IPS-NIHi11 (cell line): ENCODE measurements at regions not wholly inside any gene's neighbourhood (a gene's known extent, or its start where the extent isn't known, plus 50 kb on each side); places are given as distances from the start of the nearest gene placed in this dataset.

Experiments used
- DNase-seq: peaks from one replicate; pipeline ENCODE4 v3.0.0; 2012; ENCODE audit warnings: mixed read lengths, low spot score

DNA sequence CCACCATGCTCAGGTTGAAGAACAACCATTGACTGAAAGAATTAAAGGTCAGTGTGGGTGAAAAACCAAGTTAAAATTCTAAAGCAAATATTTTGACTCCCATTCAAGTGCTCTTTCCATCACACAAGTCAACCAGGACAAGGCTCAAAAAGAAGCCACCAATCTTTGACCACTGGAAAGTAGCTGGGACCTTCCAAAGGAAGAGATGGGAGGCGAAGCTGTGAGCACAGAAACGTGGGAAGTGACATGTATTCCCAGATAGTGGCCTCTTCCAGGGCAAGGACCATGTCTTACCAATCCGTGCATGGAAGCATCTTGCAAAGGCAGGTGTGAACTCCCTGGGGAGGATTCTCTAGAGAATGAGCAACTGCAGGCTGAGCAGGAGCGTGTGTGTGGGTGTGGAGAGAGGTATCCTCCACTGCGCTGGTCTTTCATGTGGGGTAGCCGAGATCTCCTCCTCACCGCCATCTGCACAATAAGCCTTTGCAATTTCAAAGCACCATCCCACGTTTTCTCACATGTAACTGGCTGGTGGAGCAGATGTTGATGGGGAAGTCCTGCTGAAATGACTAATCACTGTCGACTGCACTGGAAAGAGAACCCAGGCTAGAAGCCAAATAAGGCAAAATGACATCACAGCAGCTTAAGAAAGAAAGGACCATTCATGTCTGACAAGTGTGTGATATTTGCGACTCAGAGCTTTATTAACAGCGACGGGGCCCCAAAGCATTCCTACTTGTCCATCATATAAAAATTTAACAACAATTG lies 189.4 kb upstream of the RREB1 start:
- no peak for DNase-seq

DNA sequence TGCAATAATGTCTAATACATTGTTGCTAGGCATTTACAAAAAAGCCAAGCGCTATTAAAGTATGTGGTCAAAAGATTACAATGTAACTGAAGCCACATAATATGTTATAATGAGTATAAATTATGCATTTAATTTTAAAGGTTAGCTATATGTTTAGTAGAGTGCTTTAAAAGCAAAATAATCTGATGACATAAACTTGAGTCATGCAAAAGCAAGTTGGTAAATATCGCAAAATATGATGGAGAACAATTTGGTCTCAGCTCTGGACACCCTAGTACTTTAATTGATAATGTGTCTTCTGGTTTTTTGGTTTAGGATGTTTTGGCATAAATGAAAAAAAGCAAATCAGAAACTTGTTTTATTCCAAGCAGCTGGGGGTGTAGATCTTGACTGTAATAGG lies 188.6 kb upstream of the RREB1 start:
- no peak for DNase-seq

- no peak for DNase-seq
Measured at GRCh38 chr6:6920114-6920986, 187.4 kb upstream of the RREB1 start.

- no peak for DNase-seq
Measured at GRCh38 chr6:6920987-6921313, 186.8 kb upstream of the RREB1 start.

DNA sequence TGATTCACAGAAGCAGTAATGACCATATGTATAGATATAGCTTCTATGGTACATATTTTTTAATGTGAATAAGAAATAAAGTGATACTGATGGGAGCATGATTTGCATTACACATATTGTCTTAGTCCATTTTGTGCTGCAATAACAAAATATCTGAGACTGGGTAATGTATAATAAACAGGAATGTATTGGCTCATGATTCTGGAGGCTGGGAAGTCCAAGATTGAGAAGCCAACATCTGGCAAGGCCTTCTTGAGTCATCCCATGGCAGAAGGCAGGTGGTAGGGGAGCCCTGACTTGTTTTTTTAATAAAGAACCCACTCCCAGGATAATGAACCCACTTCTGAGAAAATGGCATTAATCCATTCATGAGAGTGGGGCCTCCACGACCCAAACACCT lies 185.6 kb upstream of the RREB1 start:
- no peak for DNase-seq

GRCh38 chr6:6923605-6924004 lies 184.2 kb upstream of the RREB1 start:
- no peak for DNase-seq

- no peak for DNase-seq
Measured at GRCh38 chr6:6924708-6925107, 183.1 kb upstream of the RREB1 start.

DNA sequence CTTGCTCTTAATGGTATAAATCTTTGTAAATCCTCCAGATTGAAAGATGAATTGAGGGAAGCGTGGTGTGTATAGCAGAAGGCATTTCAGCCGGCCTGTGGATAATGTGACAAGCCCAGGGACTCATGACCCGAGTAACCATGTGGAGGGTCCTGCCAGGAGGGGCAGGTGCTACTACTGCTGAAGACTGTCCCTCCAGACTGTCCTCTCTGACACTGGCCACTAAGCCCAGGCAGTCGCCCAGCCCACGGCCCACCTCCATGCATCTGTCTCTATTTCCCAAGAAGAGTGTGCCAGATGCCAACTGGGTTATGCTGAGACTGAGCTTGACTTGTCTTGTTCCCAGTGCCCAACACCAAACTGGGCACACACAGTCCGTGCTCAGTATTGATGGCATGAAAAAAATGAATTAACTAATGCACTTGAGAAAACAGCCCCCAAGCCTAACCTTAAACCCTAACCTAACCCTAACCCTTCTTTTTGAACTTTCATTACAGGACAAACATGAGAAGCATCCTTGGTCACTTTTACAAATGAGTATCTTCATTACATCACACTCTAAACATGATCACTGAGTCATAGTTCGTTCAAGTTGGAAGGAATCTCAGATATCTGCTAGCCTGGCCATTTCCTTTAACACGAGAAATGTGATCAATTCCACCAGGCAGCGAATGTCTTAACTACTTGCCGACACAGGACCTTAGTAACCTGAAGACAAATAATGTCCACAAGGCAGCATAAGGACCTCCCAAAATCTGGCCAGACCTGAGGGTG lies 182.2 kb upstream of the RREB1 start:
- DNase-seq, result no peak

GRCh38 chr6:6926856-6927255 lies 180.9 kb upstream of the RREB1 start:
- DNase-seq, result no peak

DNA sequence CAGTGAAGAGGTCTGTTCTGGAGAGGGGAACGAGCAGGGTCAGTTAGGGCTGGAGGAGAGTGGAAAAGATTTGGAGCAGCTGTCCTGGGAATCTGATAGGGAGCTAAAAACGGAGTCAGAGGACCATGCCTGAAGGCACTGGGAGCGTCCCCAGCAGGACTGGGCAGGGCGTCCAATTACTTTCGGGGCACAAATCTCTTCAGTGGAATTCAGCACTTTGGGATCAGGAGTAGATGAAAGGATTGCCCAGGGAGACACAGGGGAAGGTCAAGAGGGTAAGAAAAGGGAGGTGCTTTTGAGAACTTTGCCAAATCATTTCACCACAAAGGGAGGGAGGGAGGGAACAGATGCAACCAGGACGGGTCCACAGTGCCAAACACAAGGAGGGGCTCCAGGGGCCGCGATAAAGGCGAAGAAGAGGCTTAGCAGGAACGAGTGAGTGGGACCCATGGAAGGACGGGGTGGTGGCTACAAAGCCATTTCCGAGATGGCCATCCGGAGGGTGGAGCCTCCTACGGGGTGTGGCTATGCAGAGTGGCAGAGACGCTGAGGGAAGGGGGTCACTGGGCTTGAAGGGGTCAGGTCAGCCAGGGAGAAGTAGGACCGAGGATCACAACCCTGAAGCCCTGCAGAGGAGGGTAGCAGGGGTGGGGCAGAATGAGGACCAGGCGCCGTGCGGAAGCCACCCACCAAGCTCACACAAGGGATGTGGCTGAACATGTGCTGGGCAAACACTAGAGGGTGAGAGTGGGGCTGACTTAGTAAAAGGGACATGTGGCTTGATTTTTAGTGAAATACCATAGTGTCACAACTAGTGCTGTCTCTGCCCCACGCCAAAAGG lies 180.0 kb upstream of the RREB1 start:
- peak; percentile 47 for DNase-seq

- no peak for DNase-seq
Measured at GRCh38 chr6:6930223-6930880, 177.4 kb upstream of the RREB1 start.

GRCh38 chr6:6931071-6932025 lies 176.4 kb upstream of the RREB1 start:
- no peak for DNase-seq

DNA sequence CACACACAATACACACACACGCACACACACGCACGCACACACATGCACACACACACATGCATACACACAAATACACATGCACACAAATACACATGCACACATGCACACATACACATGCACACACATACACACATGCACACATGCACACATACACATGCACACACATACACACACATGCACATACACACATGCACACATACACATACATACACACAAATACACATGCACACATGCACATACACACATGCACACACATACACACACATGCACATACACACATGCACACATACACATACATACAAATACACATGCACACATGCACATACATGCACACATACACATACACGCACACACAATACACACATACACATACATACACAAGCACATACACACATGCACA lies 175.4 kb upstream of the RREB1 start:
- DNase-seq, result no peak

GRCh38 chr6:6932968-6933367 lies 174.8 kb upstream of the RREB1 start:
- DNase-seq, result no peak

DNA sequence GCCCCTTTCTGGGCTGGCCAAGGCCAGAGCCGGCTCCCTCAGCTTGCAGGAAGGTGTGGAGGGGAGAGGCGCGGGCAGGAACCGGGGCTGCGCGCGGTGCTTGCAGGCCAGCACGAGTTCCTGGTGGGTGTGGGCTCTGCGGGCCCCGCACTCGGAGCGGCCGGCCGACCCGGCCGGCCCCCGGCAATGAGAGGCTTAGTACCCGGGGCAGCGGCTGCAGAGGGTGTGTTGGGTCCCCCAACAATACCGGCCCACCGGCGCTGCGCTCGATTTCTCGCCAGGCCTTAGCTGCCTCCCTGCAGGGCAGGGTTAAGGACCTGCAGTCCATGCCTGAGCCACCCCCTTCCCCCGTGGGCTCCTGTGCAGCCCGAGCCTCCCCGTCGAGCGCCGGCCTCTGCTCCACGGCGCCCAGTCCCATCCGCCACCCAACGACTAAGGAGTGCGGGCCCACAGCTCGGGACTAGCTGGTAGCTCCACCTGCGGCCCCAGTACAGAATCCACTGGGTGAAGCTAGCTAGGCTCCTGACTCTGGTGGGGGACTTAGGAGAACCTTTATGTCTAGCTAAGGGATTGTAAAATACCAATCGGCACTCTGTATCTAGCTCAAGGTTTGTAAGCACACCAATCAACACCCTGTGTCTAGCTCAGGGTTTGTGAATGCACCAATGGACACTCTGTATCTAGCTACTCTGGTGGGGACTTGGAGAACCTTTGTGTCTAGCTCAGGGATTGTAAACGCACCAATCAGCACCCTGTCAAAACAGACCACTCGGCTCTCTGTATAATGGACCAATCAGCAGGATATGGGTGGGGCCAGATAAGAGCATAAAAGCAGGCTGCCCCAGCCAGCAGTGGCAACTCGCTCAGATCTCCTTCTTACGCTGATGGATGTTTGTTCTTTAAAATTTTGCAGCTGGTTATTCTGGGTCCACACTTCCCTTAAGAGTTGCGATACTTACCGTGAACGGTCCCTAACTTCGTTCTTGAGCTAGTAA lies 167.4 kb upstream of the RREB1 start:
- no peak for DNase-seq

DNA sequence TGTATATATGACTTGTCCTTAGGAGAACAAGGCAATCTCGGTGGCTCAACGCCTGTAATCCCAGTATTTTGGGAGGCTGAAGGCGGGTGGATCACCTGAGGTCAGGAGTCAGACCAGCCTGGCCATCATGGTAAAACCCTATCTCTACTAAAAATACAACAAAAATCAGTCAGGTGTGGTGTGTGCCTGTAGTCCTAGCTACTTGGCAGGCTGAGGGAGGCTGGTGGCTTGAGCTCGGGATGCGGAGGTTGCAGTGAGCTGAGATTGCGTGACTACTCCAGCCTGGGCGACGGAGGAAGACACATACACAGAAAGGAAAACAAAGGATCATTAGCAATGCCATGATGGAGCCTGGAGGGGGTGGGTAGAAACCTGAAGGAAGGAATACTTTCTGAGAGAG lies 166.6 kb upstream of the RREB1 start:
- no peak for DNase-seq

DNA sequence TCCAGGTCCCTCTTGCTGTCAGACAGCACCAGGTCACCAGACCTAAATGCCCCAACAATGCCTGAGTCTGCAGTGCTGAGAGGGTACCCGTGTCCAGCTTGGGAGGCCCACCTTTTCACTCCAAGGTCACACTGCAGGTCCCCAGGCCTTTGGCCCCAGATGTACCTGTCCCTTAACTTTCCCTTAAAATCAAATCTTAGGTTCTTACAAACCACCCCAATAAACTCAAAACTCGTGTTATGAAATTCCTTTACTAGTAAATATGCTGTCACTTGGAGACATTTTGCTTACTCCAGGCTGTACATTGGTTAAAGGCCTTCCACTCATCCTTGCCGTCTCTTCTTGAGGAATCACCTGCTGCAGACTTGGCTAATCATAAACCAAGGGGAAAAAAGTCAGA lies 165.7 kb upstream of the RREB1 start:
- no peak for DNase-seq

DNA sequence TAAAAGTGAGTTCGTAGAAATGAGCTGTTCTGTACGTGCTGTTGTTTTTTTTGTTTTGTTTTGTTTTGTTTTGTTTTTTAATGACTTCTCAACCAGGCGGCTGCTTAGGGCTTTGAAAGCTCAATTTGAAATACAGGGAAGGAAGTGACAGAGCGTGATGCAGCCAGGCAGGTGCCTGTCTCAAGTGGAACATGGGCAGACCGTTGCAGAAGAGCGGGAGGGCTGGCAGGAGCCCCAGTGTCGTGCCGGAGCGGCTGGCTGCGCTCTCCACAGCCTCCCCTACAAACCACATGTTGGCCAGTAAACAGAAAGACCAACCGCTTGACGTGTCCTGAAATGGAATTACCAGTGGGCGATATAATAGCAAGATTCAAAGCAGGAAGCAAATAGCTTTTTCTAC lies 164.9 kb upstream of the RREB1 start:
- DNase-seq, result no peak

GRCh38 chr6:6943421-6943820 lies 164.3 kb upstream of the RREB1 start:
- DNase-seq, result no peak
